Effector memory CD4-positive, alpha-beta T cell (primary cell): ENCODE measurements at regions not wholly inside any gene's neighbourhood (a gene's known extent, or its start where the extent isn't known, plus 50 kb on each side); places are given as distances from the start of the nearest gene placed in this dataset.

Experiments
- DNase-seq, 3 donors: peaks; one replicate each; pipeline ENCODE4 v3.0.0-alpha.2; 2020
- H3K27ac ChIP-seq: 2 replicates; pipeline ENCODE4 v1.7.0; 2013; ENCODE audit warnings: mild to moderate bottlenecking, low read length, moderate library complexity; ENCODE audit not compliant: insufficient read depth, poor library complexity, severe bottlenecking
- H3K27me3 ChIP-seq: replicated peaks from 2 replicates; pipeline ENCODE4 v1.7.0; 2013; ENCODE audit warnings: mild to moderate bottlenecking, low read length; ENCODE audit not compliant: insufficient read depth, control insufficient read depth, poor library complexity, severe bottlenecking
- H3K36me3 ChIP-seq: 2 replicates; pipeline ENCODE4 v1.7.0; 2013; ENCODE audit warnings: mild to moderate bottlenecking, low read length, moderate library complexity; ENCODE audit not compliant: control insufficient read depth, insufficient read depth
- H3K4me1 ChIP-seq: 2 replicates; pipeline ENCODE4 v1.7.0; 2013; ENCODE audit warnings: low read length, mild to moderate bottlenecking; ENCODE audit not compliant: control insufficient read depth, insufficient read depth, poor library complexity, severe bottlenecking
- H3K4me3 ChIP-seq: 2 replicates; pipeline ENCODE4 v1.7.0; 2013; ENCODE audit warnings: low read length, low read depth, mild to moderate bottlenecking; ENCODE audit not compliant: insufficient read depth, poor library complexity, severe bottlenecking
- H3K9me3 ChIP-seq: 2 replicates; pipeline ENCODE4 v1.7.0; 2013; ENCODE audit warnings: mild to moderate bottlenecking, low read length, moderate library complexity; ENCODE audit not compliant: control insufficient read depth

GRCh38 chr12:19924360-19924759 lies 444.0 kb upstream of the PDE3A start:
- Histone ChIP-seq H3K27ac (no peak overlapping the region), H3K4me1 (no peaks in the 10 kb centered on the region), H3K36me3 (no peaks in the 10 kb centered on the region), H3K4me3 (no peak overlapping the region), H3K27me3 (no peaks in the 10 kb centered on the region), H3K9me3 (no peaks in the 10 kb centered on the region)
- DNase-seq = no peak

- Histone ChIP-seq H3K4me3 (no peak overlapping the region), H3K9me3 (no peaks in the 10 kb centered on the region), H3K27ac (no peak overlapping the region), H3K4me1 (no peaks in the 10 kb centered on the region), H3K27me3 (no peaks in the 10 kb centered on the region), H3K36me3 (no peaks in the 10 kb centered on the region)
- no peak for DNase-seq
These were observed 442.5 kb upstream of the PDE3A start for GRCh38 chr12:19925841-19926240.

GRCh38 chr12:19926266-19926665 lies 442.1 kb upstream of the PDE3A start:
- no peak for DNase-seq
- Histone ChIP-seq H3K36me3 (no peaks in the 10 kb centered on the region), H3K9me3 (no peaks in the 10 kb centered on the region), H3K4me3 (no peak overlapping the region), H3K4me1 (no peaks in the 10 kb centered on the region), H3K27me3 (no peaks in the 10 kb centered on the region), H3K27ac (no peak overlapping the region)

- H3K27me3 ChIP-seq = no peaks in the 10 kb centered on the region
- H3K4me3 ChIP-seq = no peak overlapping the region
- DNase-seq = no peak
- no peaks in the 10 kb centered on the region for H3K9me3 ChIP-seq
- no peaks in the 10 kb centered on the region for H3K4me1 ChIP-seq
- no peaks in the 10 kb centered on the region for H3K36me3 ChIP-seq
- no peak overlapping the region for H3K27ac ChIP-seq
These were observed 440.7 kb upstream of the PDE3A start for GRCh38 chr12:19927661-19928060.

GRCh38 chr12:19932413-19932812 lies 435.9 kb upstream of the PDE3A start:
- Histone ChIP-seq H3K9me3 (no peaks in the 10 kb centered on the region), H3K27ac (no peak overlapping the region), H3K36me3 (no peaks in the 10 kb centered on the region), H3K27me3 (no peaks in the 10 kb centered on the region), H3K4me1 (no peaks in the 10 kb centered on the region), H3K4me3 (no peak overlapping the region)
- no peak for DNase-seq

GRCh38 chr12:19933924-19934323 lies 434.4 kb upstream of the PDE3A start:
- H3K4me3 ChIP-seq = no peak overlapping the region
- no peaks in the 10 kb centered on the region for H3K36me3 ChIP-seq
- no peak for DNase-seq
- H3K9me3 ChIP-seq = no peaks in the 10 kb centered on the region
- H3K27ac ChIP-seq = no peak overlapping the region
- H3K4me1 ChIP-seq = no peaks in the 10 kb centered on the region
- H3K27me3 ChIP-seq = no peaks in the 10 kb centered on the region

GRCh38 chr12:19937161-19937560 lies 431.2 kb upstream of the PDE3A start:
- no peaks in the 10 kb centered on the region for H3K36me3 ChIP-seq
- DNase-seq = no peak
- no peak overlapping the region for H3K27ac ChIP-seq
- no peaks in the 10 kb centered on the region for H3K27me3 ChIP-seq
- H3K4me1 ChIP-seq = no peaks in the 10 kb centered on the region
- H3K4me3 ChIP-seq = no peak overlapping the region
- H3K9me3 ChIP-seq = no peaks in the 10 kb centered on the region

- Histone ChIP-seq H3K27me3 (no peaks in the 10 kb centered on the region), H3K36me3 (no peaks in the 10 kb centered on the region), H3K9me3 (no peaks in the 10 kb centered on the region), H3K27ac (no peak overlapping the region), H3K4me3 (no peak overlapping the region), H3K4me1 (no peaks in the 10 kb centered on the region)
- no peak for DNase-seq
These were observed 430.3 kb upstream of the PDE3A start for GRCh38 chr12:19938031-19938430.

GRCh38 chr12:19938491-19938890 lies 429.8 kb upstream of the PDE3A start:
- no peak overlapping the region for H3K27ac ChIP-seq
- no peaks in the 10 kb centered on the region for H3K9me3 ChIP-seq
- no peak for DNase-seq
- no peaks in the 10 kb centered on the region for H3K36me3 ChIP-seq
- H3K4me1 ChIP-seq = no peaks in the 10 kb centered on the region
- no peak overlapping the region for H3K4me3 ChIP-seq
- no peaks in the 10 kb centered on the region for H3K27me3 ChIP-seq

GRCh38 chr12:19940267-19940666 lies 428.1 kb upstream of the PDE3A start:
- Histone ChIP-seq H3K27ac (no peak overlapping the region), H3K4me1 (no peaks in the 10 kb centered on the region), H3K27me3 (no peaks in the 10 kb centered on the region), H3K36me3 (no peaks in the 10 kb centered on the region), H3K9me3 (no peaks in the 10 kb centered on the region), H3K4me3 (no peak overlapping the region)
- DNase-seq = no peak

- H3K27me3 ChIP-seq = no peaks in the 10 kb centered on the region
- no peak for DNase-seq
These were observed 427.2 kb upstream of the PDE3A start for GRCh38 chr12:19941096-19941495.

More at GRCh38 chr12:19941096-19941495, 427.2 kb upstream of the PDE3A start:
- Histone ChIP-seq H3K4me1 (no peaks in the 10 kb centered on the region), H3K27ac (no peak overlapping the region), H3K36me3 (no peaks in the 10 kb centered on the region), H3K4me3 (no peak overlapping the region), H3K9me3 (no peaks in the 10 kb centered on the region)
